ENCODE measurements at regions not wholly inside any gene's neighbourhood (a gene's known extent, or its start where the extent isn't known, plus 50 kb on each side); places are given as distances from the start of the nearest gene placed in this dataset.

- ChIA-PET POLR2A (no interaction called here), CTCF (no interaction called here)
- BruUV-seq (replicated peaks), result no TSS peak
- in situ Hi-C loops (cut with HindIII; ENCODE audit: low pct_unique_long_range_greater_than_20kb, low sequenced_read_pairs), result no loop called here
- intact Hi-C loops (cut with micrococcal nuclease; ENCODE audit: unreplicated experiment), result no loop called here
- TF ChIP-seq REST (IDR thresholded peaks at IDR 0.05; ENCODE audit: insufficient read depth in 1 of 2, low read depth in 2 of 2, low read length in 1 of 2) (no peak), TCF7L2 (IDR thresholded peaks at IDR 0.05; ENCODE audit: low read depth, low read length) (no peak), SIN3A (IDR thresholded peaks at IDR 0.05; ENCODE audit: borderline replicate concordance, insufficient read depth, low read depth, low read length) (no peak), POLR2AphosphoS5 (IDR thresholded peaks at IDR 0.05; ENCODE audit: low read depth, low read length) (no peak), CTCF (IDR thresholded peaks at IDR 0.05) (no peak)
- ATAC-seq, result no peak
- Histone ChIP-seq H3K9me3 (ENCODE audit: control insufficient read depth, insufficient read depth, low read depth, low read length) (no peaks in the 10 kb centered on the region), H3K4me1 (ENCODE audit: control insufficient read depth, insufficient read depth, low read length) (no peaks in the 10 kb centered on the region), H3K36me3 (ENCODE audit: control insufficient read depth, insufficient read depth, low read length) (no peaks in the 10 kb centered on the region), H3K4me3 (ENCODE audit: low read depth in 2 of 2, low read length in 2 of 2) (no peak overlapping the region), H3K27ac (ENCODE audit: low read length) (no peak overlapping the region), H3K27me3 (ENCODE audit: control insufficient read depth, insufficient read depth, low read length) (peaks cover 5% of the 10 kb centered on the region)
- DNase-seq (ENCODE audit: low read depth, low spot score), result no peak
Observed at GRCh38 chr11:13107544-13108044, 98.5 kb downstream of the RASSF10 start.

- POLR2A ChIA-PET, result no interaction called here
- Histone ChIP-seq H3K27ac (ENCODE audit: low read length) (no peak overlapping the region), H3K27me3 (ENCODE audit: control insufficient read depth, insufficient read depth, low read length) (peaks cover 2% of the 10 kb centered on the region), H3K9me3 (ENCODE audit: control insufficient read depth, insufficient read depth, low read depth, low read length) (no peaks in the 10 kb centered on the region), H3K4me3 (ENCODE audit: low read depth in 2 of 2, low read length in 2 of 2) (no peak overlapping the region), H3K36me3 (ENCODE audit: control insufficient read depth, insufficient read depth, low read length) (no peaks in the 10 kb centered on the region), H3K4me1 (ENCODE audit: control insufficient read depth, insufficient read depth, low read length) (no peaks in the 10 kb centered on the region)
- BruUV-seq (replicated peaks), result no TSS peak
- intact Hi-C loops (cut with micrococcal nuclease; ENCODE audit: unreplicated experiment) (no loop called here), in situ Hi-C loops (cut with HindIII; ENCODE audit: low pct_unique_long_range_greater_than_20kb, low sequenced_read_pairs) (no loop called here)
- TF ChIP-seq REST (IDR thresholded peaks at IDR 0.05; ENCODE audit: insufficient read depth in 1 of 2, low read depth in 2 of 2, low read length in 1 of 2) (no peak), POLR2AphosphoS5 (IDR thresholded peaks at IDR 0.05; ENCODE audit: low read depth, low read length) (no peak), CTCF (IDR thresholded peaks at IDR 0.05) (no peak), SIN3A (IDR thresholded peaks at IDR 0.05; ENCODE audit: borderline replicate concordance, insufficient read depth, low read depth, low read length) (no peak), TCF7L2 (IDR thresholded peaks at IDR 0.05; ENCODE audit: low read depth, low read length) (no peak)
- ATAC-seq (no peak), DNase-seq (ENCODE audit: low read depth, low spot score) (no peak)
- CTCF ChIA-PET, result no interaction called here
Observed at GRCh38 chr11:13108416-13108815, 99.3 kb downstream of the RASSF10 start.

Data from Panc1 (cell line).